Left ventricle myocardium inferior (tissue), 1 donor: ENCODE measurements at regions not wholly inside any gene's neighbourhood (a gene's known extent, or its start where the extent isn't known, plus 50 kb on each side); places are given as distances from the start of the nearest gene placed in this dataset.

Experiments
- DNase-seq: peaks from one replicate; pipeline ENCODE4 v3.0.0-alpha.2; 2020
- H3K27ac ChIP-seq: fragments of 200-600 bp; replicated peaks from 2 replicates; pipeline ENCODE4 v1.8.0; 2021
- H3K27me3 ChIP-seq: fragments of 200-600 bp; 2 replicates; pipeline ENCODE4 v1.8.0; 2021; ENCODE audit warnings: low read depth
- H3K36me3 ChIP-seq: fragments of 200-600 bp; 2 replicates; pipeline ENCODE4 v1.8.0; 2021
- H3K4me1 ChIP-seq: fragments of 200-600 bp; 2 replicates; pipeline ENCODE4 v1.8.0; 2021
- H3K4me3 ChIP-seq: fragments of 200-600 bp; 2 replicates; pipeline ENCODE4 v1.8.0; 2021; ENCODE audit warnings: mild to moderate bottlenecking, moderate library complexity
- H3K9me3 ChIP-seq: fragments of 200-600 bp; replicated peaks from 2 replicates; pipeline ENCODE4 v1.8.0; 2021
- intact Hi-C: fragments of 100-400 bp; cut with micrococcal nuclease; formaldehyde crosslinking; loops from one replicate; pipeline ENCODE4 v1.11.0; 2022
- TF ChIP-seq, protein P1 (sequence below): fragments of 200-600 bp; IDR thresholded peaks from 2 replicates; pipeline ENCODE4 v1.8.0; 2021; ENCODE audit warnings: antibody characterized with exemption, mild to moderate bottlenecking, borderline replicate concordance
- donor health status: DM: no; HTN: yes; CAD: no; lungs with severe emphysema.

DNA sequence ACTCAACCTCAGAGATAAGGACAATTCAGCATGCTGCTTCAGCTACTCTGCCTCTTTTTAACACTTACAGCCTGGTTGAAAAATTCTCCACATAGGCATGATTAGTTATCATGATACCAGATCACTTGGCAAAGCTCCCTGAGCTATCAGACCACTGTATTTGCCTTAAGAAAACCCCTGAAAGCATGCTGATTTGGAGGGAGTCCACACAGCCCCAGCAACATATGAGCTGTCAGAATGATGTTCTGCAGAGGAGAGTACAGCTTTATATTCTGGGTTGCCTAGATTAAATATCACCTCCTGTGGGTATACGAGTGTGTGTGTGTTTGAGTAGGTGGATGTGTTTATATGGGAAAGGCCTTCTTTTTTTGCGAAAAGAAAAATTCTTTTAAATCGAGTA is 170.2 kb upstream of the CHRM2 start:
- Histone ChIP-seq H3K36me3 (no peaks in the 10 kb centered on the region), H3K27me3 (no peaks in the 10 kb centered on the region), H3K4me3 (no peak overlapping the region), H3K27ac (no peak overlapping the region), H3K4me1 (peaks cover 14% of the 10 kb centered on the region), H3K9me3 (no peaks in the 10 kb centered on the region)
- intact Hi-C loops = no loop called here
- TF ChIP-seq, protein P1, sequence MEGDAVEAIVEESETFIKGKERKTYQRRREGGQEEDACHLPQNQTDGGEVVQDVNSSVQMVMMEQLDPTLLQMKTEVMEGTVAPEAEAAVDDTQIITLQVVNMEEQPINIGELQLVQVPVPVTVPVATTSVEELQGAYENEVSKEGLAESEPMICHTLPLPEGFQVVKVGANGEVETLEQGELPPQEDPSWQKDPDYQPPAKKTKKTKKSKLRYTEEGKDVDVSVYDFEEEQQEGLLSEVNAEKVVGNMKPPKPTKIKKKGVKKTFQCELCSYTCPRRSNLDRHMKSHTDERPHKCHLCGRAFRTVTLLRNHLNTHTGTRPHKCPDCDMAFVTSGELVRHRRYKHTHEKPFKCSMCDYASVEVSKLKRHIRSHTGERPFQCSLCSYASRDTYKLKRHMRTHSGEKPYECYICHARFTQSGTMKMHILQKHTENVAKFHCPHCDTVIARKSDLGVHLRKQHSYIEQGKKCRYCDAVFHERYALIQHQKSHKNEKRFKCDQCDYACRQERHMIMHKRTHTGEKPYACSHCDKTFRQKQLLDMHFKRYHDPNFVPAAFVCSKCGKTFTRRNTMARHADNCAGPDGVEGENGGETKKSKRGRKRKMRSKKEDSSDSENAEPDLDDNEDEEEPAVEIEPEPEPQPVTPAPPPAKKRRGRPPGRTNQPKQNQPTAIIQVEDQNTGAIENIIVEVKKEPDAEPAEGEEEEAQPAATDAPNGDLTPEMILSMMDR = no peak
- DNase-seq = no peak

DNA sequence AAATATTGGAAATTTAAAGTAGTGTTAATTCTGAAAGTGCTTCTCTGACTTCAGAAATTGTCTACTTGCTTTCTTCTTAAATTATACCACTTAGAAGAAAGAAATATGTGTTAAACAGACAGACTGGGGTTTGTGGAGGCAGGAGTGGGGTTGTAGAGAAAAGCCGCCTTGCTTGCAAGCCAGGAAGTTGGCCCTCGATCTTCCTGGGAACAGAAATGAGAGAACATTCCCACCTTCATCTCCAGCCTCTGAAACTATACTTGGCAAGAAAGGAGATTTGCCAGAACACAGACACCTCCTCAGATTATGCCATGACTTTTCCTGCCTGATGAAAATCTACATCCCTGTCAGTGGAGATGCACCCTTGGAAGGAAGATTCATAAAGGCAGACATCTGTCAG is 171.2 kb upstream of the CHRM2 start:
- intact Hi-C loops = no loop called here
- no peaks in the 10 kb centered on the region for H3K27me3 ChIP-seq
- H3K27ac ChIP-seq = no peak overlapping the region
- no peak overlapping the region for H3K4me3 ChIP-seq
- H3K36me3 ChIP-seq = no peaks in the 10 kb centered on the region
- H3K9me3 ChIP-seq = no peaks in the 10 kb centered on the region
- peaks cover 14% of the 10 kb centered on the region for H3K4me1 ChIP-seq
- DNase-seq = no peak
- TF ChIP-seq, protein P1 = no peak

DNA sequence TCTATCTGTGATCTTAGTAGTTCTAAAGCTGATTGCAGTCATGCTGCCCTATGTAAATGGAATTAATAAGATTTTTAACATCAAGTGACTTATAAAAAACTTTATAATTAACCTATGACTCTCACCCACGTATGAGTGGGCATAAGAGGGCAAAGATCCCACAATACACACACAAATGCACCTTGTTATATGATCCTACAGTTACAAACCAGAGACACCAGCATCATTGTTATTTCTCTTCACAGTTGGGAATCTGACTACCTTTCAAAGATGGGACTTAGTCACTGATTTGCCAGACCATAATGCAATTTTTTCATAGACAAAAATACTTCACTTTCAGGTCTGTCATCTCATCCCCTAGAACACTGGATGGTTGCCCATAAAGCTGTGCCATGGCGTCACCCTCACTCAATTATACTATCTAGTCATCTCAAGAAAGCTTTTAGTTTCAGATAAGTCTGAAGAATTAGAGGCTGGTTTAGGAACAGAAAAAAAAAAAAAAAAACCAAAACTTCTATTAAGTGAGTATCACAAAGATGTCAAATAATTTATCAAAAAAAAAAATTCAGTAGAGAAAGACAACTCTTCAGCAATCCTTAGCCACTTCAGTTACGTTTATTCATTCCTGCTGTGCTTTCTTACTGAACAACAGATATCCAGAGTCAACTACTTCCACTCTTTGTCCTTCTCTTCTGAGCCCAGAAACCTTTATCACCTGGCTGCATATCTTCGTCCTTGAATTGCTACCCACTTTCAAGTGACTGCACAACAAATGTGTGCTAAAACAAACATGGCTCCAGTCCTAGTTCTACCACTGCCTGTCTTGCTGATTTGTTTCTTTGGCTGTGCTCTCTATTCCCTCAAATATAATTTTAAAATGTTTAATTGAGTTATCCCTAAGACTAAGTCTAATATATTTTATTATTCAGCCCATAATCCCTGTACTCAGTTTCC is 175.0 kb upstream of the CHRM2 start:
- intact Hi-C loops = no loop called here
- no peak for DNase-seq
- TF ChIP-seq, protein P1 = no peak
- Histone ChIP-seq H3K27ac (no peak overlapping the region), H3K27me3 (no peaks in the 10 kb centered on the region), H3K4me3 (no peak overlapping the region), H3K4me1 (peaks cover 6% of the 10 kb centered on the region), H3K36me3 (no peaks in the 10 kb centered on the region), H3K9me3 (no peaks in the 10 kb centered on the region)

- intact Hi-C loops = no loop called here
- no peaks in the 10 kb centered on the region for H3K36me3 ChIP-seq
- H3K27ac ChIP-seq = no peak overlapping the region
- H3K27me3 ChIP-seq = no peaks in the 10 kb centered on the region
- no peaks in the 10 kb centered on the region for H3K4me1 ChIP-seq
- no peak overlapping the region for H3K4me3 ChIP-seq
- TF ChIP-seq, protein P1 = no peak
- H3K9me3 ChIP-seq = no peaks in the 10 kb centered on the region
- DNase-seq = no peak
Measured at GRCh38 chr7:136692221-136692620, 176.2 kb upstream of the CHRM2 start.

GRCh38 chr7:136688601-136689000 is 179.9 kb upstream of the CHRM2 start:
- Histone ChIP-seq H3K4me1 (no peaks in the 10 kb centered on the region), H3K27me3 (no peaks in the 10 kb centered on the region), H3K9me3 (no peaks in the 10 kb centered on the region), H3K4me3 (no peak overlapping the region), H3K36me3 (no peaks in the 10 kb centered on the region), H3K27ac (no peak overlapping the region)
- DNase-seq = no peak
- intact Hi-C loops = no loop called here
- TF ChIP-seq, protein P1 = no peak
